Muscle layer of duodenum (tissue), 2 donors: ENCODE measurements at regions not wholly inside any gene's neighbourhood (a gene's known extent, or its start where the extent isn't known, plus 50 kb on each side); places are given as distances from the start of the nearest gene placed in this dataset.

Experiments used
- H3K27ac ChIP-seq: one replicate; pipeline ENCODE4 v1.7.0; 2013; ENCODE audit warnings: mild to moderate bottlenecking, low read length
- H3K27me3 ChIP-seq: one replicate; pipeline ENCODE4 v1.7.0; 2013; ENCODE audit warnings: low read depth, mild to moderate bottlenecking, control low read depth, low read length
- H3K36me3 ChIP-seq, 2 donors: one replicate each; pipeline ENCODE4 v1.7.0; 2013; ENCODE audit warnings: low read length in 2 of 2, control low read depth in 1 of 2, mild to moderate bottlenecking in 1 of 2; ENCODE audit not compliant: insufficient read depth in 2 of 2, control insufficient read depth in 1 of 2
- H3K4me1 ChIP-seq, 2 donors: one replicate each; pipeline ENCODE4 v1.7.0; 2013; ENCODE audit warnings: low read length in 2 of 2, mild to moderate bottlenecking in 2 of 2, control low read depth in 1 of 2, moderate library complexity in 1 of 2; ENCODE audit not compliant: insufficient read depth in 2 of 2, control insufficient read depth in 1 of 2
- H3K4me3 ChIP-seq, 2 donors: one replicate each; pipeline ENCODE4 v1.7.0; 2013; ENCODE audit warnings: low read length in 2 of 2, low read depth in 1 of 2, mild to moderate bottlenecking in 1 of 2
- H3K9me3 ChIP-seq, 2 donors: one replicate each; pipeline ENCODE4 v1.7.0; 2013; ENCODE audit warnings: low read length in 2 of 2, control low read depth in 1 of 2, mild to moderate bottlenecking in 1 of 2; ENCODE audit not compliant: control insufficient read depth in 1 of 2
- donor health status: healthy.

DNA sequence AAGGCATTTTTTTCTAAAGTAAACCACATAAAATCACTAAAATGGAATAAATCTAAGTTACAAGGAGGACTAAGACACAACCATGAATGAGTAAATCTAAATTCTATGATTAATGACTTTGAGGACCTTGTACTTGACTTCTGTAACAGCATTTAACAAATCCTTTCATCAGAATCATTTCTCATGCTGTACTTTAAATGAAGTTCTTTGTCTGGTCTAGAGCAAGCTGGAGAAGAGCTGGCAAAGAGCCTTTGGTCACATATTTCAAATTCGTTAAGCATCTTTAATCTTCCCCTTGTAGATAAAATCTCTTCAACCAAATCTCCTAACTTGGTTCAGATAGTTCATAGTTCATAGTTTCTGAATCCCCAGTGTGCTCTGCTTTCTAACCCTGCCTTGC is 405.4 kb downstream of the PTPRC start:
- no peaks in the 10 kb centered on the region for H3K27me3 ChIP-seq
- H3K4me3 ChIP-seq = no peak overlapping the region
- H3K27ac ChIP-seq = no peak overlapping the region
- no peaks in the 10 kb centered on the region for H3K36me3 ChIP-seq
- H3K9me3 ChIP-seq = peaks cover 0 to under 1% of the 10 kb centered on the region in 2 donors
- no peaks in the 10 kb centered on the region for H3K4me1 ChIP-seq

DNA sequence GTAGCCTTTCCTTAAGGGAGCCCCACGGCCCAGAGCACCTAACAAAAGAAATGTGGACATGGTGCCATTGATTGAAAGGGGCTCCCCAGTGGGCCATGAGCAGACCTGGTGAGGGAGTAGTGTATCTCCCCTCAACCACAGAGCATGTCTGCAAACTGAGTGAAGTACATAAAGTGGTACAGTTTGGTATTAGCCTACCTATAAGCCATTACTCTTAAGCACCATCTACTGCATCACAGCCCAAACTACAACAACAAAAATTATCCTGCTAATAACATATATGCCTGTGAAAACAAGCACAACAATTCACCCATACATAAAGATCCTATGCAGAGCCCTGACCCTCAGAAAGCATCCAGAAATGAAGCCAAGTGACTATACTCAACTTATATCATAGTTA is 407.8 kb downstream of the PTPRC start:
- H3K36me3 ChIP-seq = no peaks in the 10 kb centered on the region
- no peaks in the 10 kb centered on the region for H3K27me3 ChIP-seq
- H3K4me1 ChIP-seq = no peaks in the 10 kb centered on the region
- no peak overlapping the region for H3K27ac ChIP-seq
- no peak overlapping the region for H3K4me3 ChIP-seq
- peaks cover 0 to 10% of the 10 kb centered on the region in 2 donors for H3K9me3 ChIP-seq

DNA sequence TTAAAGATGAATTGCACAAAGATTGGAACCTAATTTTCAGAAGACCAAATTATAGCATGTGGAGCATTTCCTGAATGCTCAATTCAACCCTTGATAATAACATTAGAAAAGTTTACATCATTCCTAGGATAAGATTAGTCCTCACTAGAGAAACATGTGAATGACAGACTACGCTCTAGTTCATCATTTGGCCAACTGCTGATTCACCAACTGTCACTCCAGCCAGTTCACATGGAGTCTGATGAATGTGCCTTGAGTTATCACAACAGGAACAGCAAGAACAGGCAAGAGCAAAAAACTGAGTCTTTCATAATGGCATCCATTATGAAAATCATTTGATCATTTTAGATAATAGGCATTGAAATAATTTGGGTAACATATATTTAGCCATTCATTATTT is 415.9 kb downstream of the PTPRC start:
- Histone ChIP-seq H3K27ac (no peak overlapping the region), H3K4me1 (no peaks in the 10 kb centered on the region), H3K27me3 (no peaks in the 10 kb centered on the region), H3K4me3 (no peak overlapping the region), H3K9me3 (peaks cover 0 to 4% of the 10 kb centered on the region in 2 donors), H3K36me3 (no peaks in the 10 kb centered on the region)

DNA sequence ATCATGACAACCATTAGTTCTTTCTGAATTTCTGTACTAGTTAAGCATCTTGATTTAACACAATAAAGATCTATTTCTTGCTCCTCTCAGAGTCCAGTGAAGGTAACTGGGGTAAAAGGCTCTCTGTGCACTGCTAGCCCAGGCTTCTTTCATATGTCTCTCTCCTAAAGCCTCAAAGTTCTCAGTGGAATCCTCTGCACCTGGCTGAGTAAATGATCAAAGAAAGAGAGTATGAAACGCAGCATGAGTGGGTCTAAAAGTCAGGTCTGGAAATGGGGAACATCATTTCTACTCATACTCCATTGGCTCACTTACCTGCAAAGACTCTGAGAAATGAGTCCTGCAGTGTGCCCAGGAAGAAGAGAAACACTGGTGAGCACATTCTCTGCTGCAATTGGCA is 418.5 kb downstream of the PTPRC start:
- no peaks in the 10 kb centered on the region for H3K27me3 ChIP-seq
- H3K9me3 ChIP-seq = no peaks in the 10 kb centered on the region
- no peaks in the 10 kb centered on the region for H3K36me3 ChIP-seq
- H3K4me3 ChIP-seq = no peak overlapping the region
- H3K27ac ChIP-seq = no peak overlapping the region
- no peaks in the 10 kb centered on the region for H3K4me1 ChIP-seq

DNA sequence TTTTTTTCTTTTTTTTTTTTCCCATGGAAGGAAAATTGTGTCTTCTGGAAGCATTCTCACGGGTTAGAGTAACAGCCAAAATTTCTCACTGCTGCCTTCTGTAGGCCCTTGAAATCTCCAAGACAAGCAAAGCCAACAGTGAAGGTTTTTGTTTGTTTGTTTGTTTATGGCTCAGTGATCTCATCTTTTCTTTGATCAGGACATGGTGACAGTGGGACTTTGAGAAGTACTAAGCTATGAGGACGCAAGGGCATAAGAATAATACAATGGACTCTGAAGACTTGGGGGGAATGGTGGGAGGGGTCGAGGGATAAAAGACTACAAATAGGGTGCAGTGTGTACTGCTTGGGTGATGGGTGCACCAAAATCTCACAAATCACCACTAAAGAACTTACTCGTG is 419.4 kb downstream of the PTPRC start:
- Histone ChIP-seq H3K27ac (no peak overlapping the region), H3K9me3 (no peaks in the 10 kb centered on the region), H3K27me3 (no peaks in the 10 kb centered on the region), H3K4me3 (no peak overlapping the region), H3K4me1 (no peaks in the 10 kb centered on the region), H3K36me3 (no peaks in the 10 kb centered on the region)

DNA sequence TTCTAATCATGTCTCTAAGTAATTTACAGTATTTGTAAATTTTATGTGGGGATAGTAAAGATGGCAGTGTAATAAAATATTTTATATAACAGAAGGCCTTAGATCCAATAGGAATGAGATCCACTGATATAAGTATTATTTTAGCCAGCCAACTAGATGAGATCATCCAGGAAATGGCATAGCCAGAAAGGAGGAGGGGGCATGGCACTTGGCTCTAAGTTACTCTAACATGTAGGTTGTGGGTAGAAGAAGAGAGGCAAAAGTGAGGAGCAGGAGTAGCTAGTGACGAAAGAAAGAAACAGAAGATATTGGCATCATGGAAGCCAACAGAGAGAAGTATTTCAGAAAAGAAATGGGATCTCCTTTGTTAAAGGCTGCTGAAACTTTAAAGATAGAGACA is 426.1 kb downstream of the PTPRC start:
- no peak overlapping the region for H3K4me3 ChIP-seq
- H3K27me3 ChIP-seq = no peaks in the 10 kb centered on the region
- H3K9me3 ChIP-seq = no peaks in the 10 kb centered on the region
- H3K27ac ChIP-seq = no peak overlapping the region
- H3K4me1 ChIP-seq = no peaks in the 10 kb centered on the region
- H3K36me3 ChIP-seq = no peaks in the 10 kb centered on the region

DNA sequence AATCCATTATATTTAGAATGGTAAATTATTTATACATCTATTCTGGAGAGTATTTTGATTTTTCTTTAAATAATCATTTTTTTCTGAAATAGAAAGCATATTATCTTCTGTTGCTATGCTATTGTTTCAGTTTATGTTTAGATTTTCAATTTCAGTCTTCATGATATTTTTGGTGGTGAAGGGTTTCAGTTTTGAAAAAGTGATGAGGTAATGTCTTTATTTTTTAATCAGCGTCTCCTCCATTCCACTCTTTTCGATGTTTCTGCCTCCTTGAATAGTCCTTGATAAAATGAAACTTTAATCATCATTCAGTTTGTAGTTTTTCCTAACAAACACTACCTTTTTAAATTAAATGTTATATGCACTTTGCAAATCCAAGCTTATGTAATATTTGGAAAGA is 428.6 kb downstream of the PTPRC start:
- Histone ChIP-seq H3K27ac (no peak overlapping the region), H3K4me1 (no peaks in the 10 kb centered on the region), H3K4me3 (no peak overlapping the region), H3K27me3 (no peaks in the 10 kb centered on the region), H3K36me3 (no peaks in the 10 kb centered on the region), H3K9me3 (no peaks in the 10 kb centered on the region)

DNA sequence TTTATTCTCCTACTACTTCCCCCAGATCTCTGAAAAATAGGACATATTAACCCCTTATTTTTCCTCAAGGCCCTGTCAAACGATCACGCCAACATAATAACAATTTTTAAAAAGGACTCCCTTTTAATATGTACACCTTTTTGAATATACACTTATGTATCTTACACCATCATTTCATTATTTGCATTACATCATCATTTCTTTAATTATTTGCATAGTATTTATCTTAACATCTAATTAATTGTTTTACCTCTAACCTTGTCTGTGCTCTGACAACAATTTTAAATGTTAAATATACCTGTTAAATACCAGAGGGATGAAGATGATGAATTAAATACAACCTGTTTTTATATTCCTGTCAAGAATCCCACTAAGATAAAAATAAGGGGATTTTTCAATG is 432.2 kb downstream of the PTPRC start:
- Histone ChIP-seq H3K4me1 (no peaks in the 10 kb centered on the region), H3K27me3 (no peaks in the 10 kb centered on the region), H3K27ac (no peak overlapping the region), H3K36me3 (no peaks in the 10 kb centered on the region), H3K4me3 (no peak overlapping the region), H3K9me3 (no peaks in the 10 kb centered on the region)

DNA sequence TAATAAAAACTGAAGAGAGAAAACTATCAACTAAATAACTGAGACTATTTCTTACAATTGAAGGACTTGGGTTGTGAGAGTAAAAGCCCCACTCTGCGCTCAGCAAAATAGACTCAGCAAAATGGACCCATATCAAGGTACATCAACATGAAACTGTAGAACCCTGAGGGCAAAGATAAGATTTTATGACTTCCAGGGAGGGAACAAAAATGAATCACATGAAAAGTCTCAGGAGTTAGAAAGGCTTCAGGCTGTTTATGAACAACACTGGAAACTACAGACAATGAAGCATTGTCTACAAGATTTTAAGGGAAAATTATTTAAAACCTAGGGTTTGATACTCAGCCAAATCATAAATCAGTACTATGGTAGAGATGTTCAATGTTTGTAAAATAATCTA is 434.3 kb downstream of the PTPRC start:
- Histone ChIP-seq H3K36me3 (no peaks in the 10 kb centered on the region), H3K27ac (no peak overlapping the region), H3K4me1 (no peaks in the 10 kb centered on the region), H3K9me3 (no peaks in the 10 kb centered on the region), H3K4me3 (no peak overlapping the region), H3K27me3 (no peaks in the 10 kb centered on the region)

DNA sequence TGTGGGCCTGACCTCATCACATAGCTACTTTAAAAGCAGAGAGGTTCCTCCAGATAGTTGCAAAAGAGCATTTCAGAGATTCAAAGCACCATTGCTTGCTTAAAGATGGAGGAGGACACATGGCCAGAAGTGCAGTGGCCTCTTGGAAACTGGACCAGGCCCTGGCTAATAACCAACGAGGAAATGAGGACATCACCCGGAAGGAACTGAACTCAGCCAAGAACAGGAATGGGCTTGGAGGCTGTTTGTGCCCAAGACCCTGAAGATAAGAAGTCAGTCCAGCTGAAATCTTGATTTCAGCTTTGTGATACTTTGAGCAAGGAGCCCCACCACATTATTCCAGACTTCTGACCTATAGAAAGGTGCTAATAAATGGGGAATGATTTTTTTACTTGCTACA is 437.0 kb downstream of the PTPRC start:
- Histone ChIP-seq H3K4me3 (no peak overlapping the region), H3K27me3 (no peaks in the 10 kb centered on the region), H3K27ac (no peak overlapping the region), H3K4me1 (no peaks in the 10 kb centered on the region), H3K36me3 (no peaks in the 10 kb centered on the region), H3K9me3 (no peaks in the 10 kb centered on the region)

DNA sequence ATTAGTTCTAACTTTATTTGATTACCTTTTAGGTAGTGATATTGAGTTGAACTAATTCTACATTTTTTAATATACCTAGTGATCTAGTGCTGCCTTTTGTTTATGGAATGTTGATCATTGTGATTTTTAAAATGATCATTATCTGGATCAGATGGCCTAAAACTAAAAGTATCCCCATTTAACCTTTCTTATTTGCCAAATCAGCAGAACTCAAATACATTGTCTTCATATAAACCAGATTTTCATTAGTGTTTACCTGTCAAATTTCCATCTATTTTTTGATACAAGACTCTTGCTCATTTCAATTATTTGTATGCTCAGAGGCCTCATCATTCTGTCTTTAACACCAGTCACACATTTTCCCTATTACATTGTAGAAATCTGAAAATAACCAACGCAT is 441.2 kb downstream of the PTPRC start:
- Histone ChIP-seq H3K9me3 (no peaks in the 10 kb centered on the region), H3K4me3 (no peak overlapping the region), H3K4me1 (no peaks in the 10 kb centered on the region), H3K36me3 (no peaks in the 10 kb centered on the region), H3K27me3 (no peaks in the 10 kb centered on the region), H3K27ac (no peak overlapping the region)

DNA sequence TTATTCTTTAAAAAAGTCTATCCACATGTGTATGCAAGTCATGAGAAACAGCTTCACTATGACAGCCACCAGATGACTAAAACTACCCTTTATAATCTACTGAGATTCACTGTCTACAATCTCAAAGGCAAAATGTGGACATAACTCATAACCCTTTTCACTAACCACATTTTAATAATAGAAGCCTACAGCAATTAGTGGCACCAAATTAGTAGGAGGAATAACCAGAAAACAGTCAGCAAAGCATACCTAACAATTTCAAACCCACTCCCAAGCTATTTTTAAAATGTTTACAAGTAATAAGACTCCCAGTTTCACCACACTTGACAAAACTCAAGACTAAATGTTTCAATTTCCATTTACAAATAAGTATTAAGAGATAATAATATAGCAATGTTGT is 442.9 kb downstream of the PTPRC start:
- H3K9me3 ChIP-seq = no peaks in the 10 kb centered on the region
- no peaks in the 10 kb centered on the region for H3K4me1 ChIP-seq
- H3K27ac ChIP-seq = no peak overlapping the region
- H3K4me3 ChIP-seq = no peak overlapping the region
- no peaks in the 10 kb centered on the region for H3K36me3 ChIP-seq
- no peaks in the 10 kb centered on the region for H3K27me3 ChIP-seq
